HCT116 (cell line): ENCODE measurements at regions not wholly inside any gene's neighbourhood (a gene's known extent, or its start where the extent isn't known, plus 50 kb on each side); places are given as distances from the start of the nearest gene placed in this dataset.

Source experiments
- POLR2A ChIP-seq: IDR thresholded peaks from 2 replicates; pipeline ENCODE4 v1.7.0; 2011; ENCODE audit warnings: borderline replicate concordance; ENCODE audit not compliant: insufficient read depth, insufficient read length; ENCODE audit errors: extremely low read depth
- TCF7L2 ChIP-seq: IDR thresholded peaks from 2 replicates; pipeline ENCODE4 v1.7.0; 2011; ENCODE audit warnings: borderline replicate concordance, inconsistent platforms; ENCODE audit not compliant: insufficient read depth, insufficient read length; ENCODE audit errors: extremely low read depth

GRCh38 chr3:177314897-177315296 is 117.6 kb upstream of the TBL1XR1 start:
- TF ChIP-seq TCF7L2 (no peak), POLR2A (no peak)
